ENCODE measurements at regions not wholly inside any gene's neighbourhood (a gene's known extent, or its start where the extent isn't known, plus 50 kb on each side); places are given as distances from the start of the nearest gene placed in this dataset.

DNA sequence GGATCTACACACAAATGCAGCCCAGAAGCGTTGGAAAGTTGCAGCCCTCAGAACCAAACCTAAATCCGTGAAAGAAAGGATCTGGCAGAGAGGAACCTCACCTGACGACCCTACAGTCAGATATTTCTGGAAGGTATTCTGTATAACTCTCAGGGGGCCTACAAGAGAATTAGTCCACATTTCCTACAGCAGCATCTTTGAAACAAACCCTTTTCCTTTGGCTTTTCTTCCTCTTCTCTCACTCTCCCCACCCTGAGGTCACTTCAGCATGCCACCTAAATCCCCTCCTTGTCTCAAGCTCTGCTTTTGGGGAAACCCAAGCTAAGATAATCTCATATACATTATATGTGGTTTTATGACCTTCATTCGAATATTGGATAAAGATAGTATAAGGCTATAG lies 719.0 kb upstream of the MIR17HG start:
- H3K4me2 ChIP-seq (ENCODE audit: low read length), result no peak overlapping the region
- no peaks in the 10 kb centered on the region for H3K27me3 ChIP-seq (ENCODE audit: low read depth, low read length)
- H3K79me2 ChIP-seq (ENCODE audit: low read length), result no peaks in the 10 kb centered on the region
- H3K27ac ChIP-seq (ENCODE audit: low read length), result no peak overlapping the region
- H3K9ac ChIP-seq (ENCODE audit: low read length), result no peak overlapping the region
- no peaks in the 10 kb centered on the region for H4K20me1 ChIP-seq (ENCODE audit: insufficient read depth, low read length)
- no peaks in the 10 kb centered on the region for H3K36me3 ChIP-seq (replicated peaks; ENCODE audit: low read depth, low read length)
- H3K4me1 ChIP-seq (ENCODE audit: low read length), result no peaks in the 10 kb centered on the region
- no peak overlapping the region for H2AFZ ChIP-seq (ENCODE audit: low read depth, low read length)
- TF ChIP-seq EZH2phosphoT487 (IDR thresholded peaks at IDR 0.05; ENCODE audit: low read depth) (no peak), CTCF (IDR thresholded peaks at IDR 0.05; ENCODE audit: low read depth, low read length) (no peak)
- no peak overlapping the region for H3K4me3 ChIP-seq (ENCODE audit: low read length)
- no peaks in the 10 kb centered on the region for H3K9me3 ChIP-seq (ENCODE audit: insufficient read depth, low read length)

- Histone ChIP-seq H3K79me2 (ENCODE audit: low read length) (no peaks in the 10 kb centered on the region), H3K4me2 (ENCODE audit: low read length) (no peak overlapping the region), H3K4me1 (ENCODE audit: low read length) (no peaks in the 10 kb centered on the region), H2AFZ (ENCODE audit: low read depth, low read length) (no peak overlapping the region), H3K27me3 (ENCODE audit: low read depth, low read length) (no peaks in the 10 kb centered on the region), H3K36me3 (replicated peaks; ENCODE audit: low read depth, low read length) (no peaks in the 10 kb centered on the region), H4K20me1 (ENCODE audit: insufficient read depth, low read length) (no peaks in the 10 kb centered on the region), H3K9me3 (ENCODE audit: insufficient read depth, low read length) (no peaks in the 10 kb centered on the region), H3K9ac (ENCODE audit: low read length) (no peak overlapping the region), H3K4me3 (ENCODE audit: low read length) (no peak overlapping the region), H3K27ac (ENCODE audit: low read length) (no peak overlapping the region)
- TF ChIP-seq CTCF (IDR thresholded peaks at IDR 0.05; ENCODE audit: low read depth, low read length) (no peak), EZH2phosphoT487 (IDR thresholded peaks at IDR 0.05; ENCODE audit: low read depth) (no peak)
Observed at GRCh38 chr13:90630716-90631115, 716.8 kb upstream of the MIR17HG start.

- Histone ChIP-seq H3K36me3 (replicated peaks; ENCODE audit: low read depth, low read length) (no peaks in the 10 kb centered on the region), H3K9me3 (ENCODE audit: insufficient read depth, low read length) (no peaks in the 10 kb centered on the region), H3K9ac (ENCODE audit: low read length) (no peak overlapping the region), H3K4me1 (ENCODE audit: low read length) (no peaks in the 10 kb centered on the region), H3K4me3 (ENCODE audit: low read length) (no peak overlapping the region), H3K27me3 (ENCODE audit: low read depth, low read length) (no peaks in the 10 kb centered on the region), H3K27ac (ENCODE audit: low read length) (no peak overlapping the region), H3K79me2 (ENCODE audit: low read length) (no peaks in the 10 kb centered on the region), H4K20me1 (ENCODE audit: insufficient read depth, low read length) (no peaks in the 10 kb centered on the region), H3K4me2 (ENCODE audit: low read length) (no peak overlapping the region), H2AFZ (ENCODE audit: low read depth, low read length) (no peak overlapping the region)
- TF ChIP-seq EZH2phosphoT487 (IDR thresholded peaks at IDR 0.05; ENCODE audit: low read depth), result no peak
Observed at GRCh38 chr13:90632184-90632583, 715.3 kb upstream of the MIR17HG start.

- Histone ChIP-seq H3K79me2 (ENCODE audit: low read length) (no peaks in the 10 kb centered on the region), H3K9ac (ENCODE audit: low read length) (no peak overlapping the region), H2AFZ (ENCODE audit: low read depth, low read length) (no peak overlapping the region), H3K4me1 (ENCODE audit: low read length) (no peaks in the 10 kb centered on the region), H3K9me3 (ENCODE audit: insufficient read depth, low read length) (no peaks in the 10 kb centered on the region), H3K27me3 (ENCODE audit: low read depth, low read length) (no peaks in the 10 kb centered on the region), H4K20me1 (ENCODE audit: insufficient read depth, low read length) (no peaks in the 10 kb centered on the region), H3K4me2 (ENCODE audit: low read length) (no peak overlapping the region), H3K36me3 (replicated peaks; ENCODE audit: low read depth, low read length) (no peaks in the 10 kb centered on the region), H3K27ac (ENCODE audit: low read length) (no peak overlapping the region), H3K4me3 (ENCODE audit: low read length) (no peak overlapping the region)
- TF ChIP-seq CTCF (IDR thresholded peaks at IDR 0.05; ENCODE audit: low read depth, low read length), result no peak
- TF ChIP-seq EZH2phosphoT487 (IDR thresholded peaks at IDR 0.05; ENCODE audit: low read depth), result no peak
Observed at GRCh38 chr13:90633849-90634248, 713.6 kb upstream of the MIR17HG start.

DNA sequence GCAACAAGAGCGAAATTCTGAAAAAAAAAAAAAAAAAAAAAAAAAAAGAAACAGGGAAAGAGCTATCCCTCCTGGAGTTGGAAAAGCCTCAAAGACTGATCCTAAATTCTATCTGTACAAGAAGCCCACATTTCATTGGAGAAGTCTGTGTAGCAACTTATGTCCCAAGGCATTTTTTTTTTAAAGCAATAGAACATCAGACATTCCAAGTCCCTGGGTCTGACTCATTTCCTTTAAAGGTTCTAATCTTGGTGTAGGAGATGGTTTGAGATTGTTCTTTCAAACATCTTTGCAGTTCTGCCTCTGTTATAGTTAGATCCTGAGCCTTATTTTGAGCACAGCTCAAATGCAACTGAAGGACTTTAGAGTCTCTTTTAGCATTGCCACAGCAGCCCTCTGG lies 706.5 kb upstream of the MIR17HG start:
- Histone ChIP-seq H3K27ac (ENCODE audit: low read length) (no peak overlapping the region), H2AFZ (ENCODE audit: low read depth, low read length) (no peak overlapping the region), H4K20me1 (ENCODE audit: insufficient read depth, low read length) (no peaks in the 10 kb centered on the region), H3K27me3 (ENCODE audit: low read depth, low read length) (no peaks in the 10 kb centered on the region), H3K4me3 (ENCODE audit: low read length) (no peak overlapping the region), H3K36me3 (replicated peaks; ENCODE audit: low read depth, low read length) (no peaks in the 10 kb centered on the region), H3K9me3 (ENCODE audit: insufficient read depth, low read length) (no peaks in the 10 kb centered on the region), H3K4me2 (ENCODE audit: low read length) (no peak overlapping the region), H3K9ac (ENCODE audit: low read length) (no peak overlapping the region), H3K79me2 (ENCODE audit: low read length) (no peaks in the 10 kb centered on the region), H3K4me1 (ENCODE audit: low read length) (no peaks in the 10 kb centered on the region)
- TF ChIP-seq EZH2phosphoT487 (IDR thresholded peaks at IDR 0.05; ENCODE audit: low read depth), result no peak
- no peak for TF ChIP-seq CTCF (IDR thresholded peaks at IDR 0.05; ENCODE audit: low read depth, low read length)

Measured in OCI-LY3 (cell line).